Spleen (tissue), 7 donors: ENCODE measurements at regions not wholly inside any gene's neighbourhood (a gene's known extent, or its start where the extent isn't known, plus 50 kb on each side); places are given as distances from the start of the nearest gene placed in this dataset.

Source experiments
- CTCF ChIP-seq, 11 experiments: fragments of 200-600 bp in 7 of 11; fragments of 450-650 bp in 4 of 11; sonication (generic) in 4 of 11; IDR thresholded peaks in 8 of 11; conservative IDR thresholded peaks in 3 of 11; 1 replicate in 7 of 11; 2 replicates in 4 of 11; pipeline versions ENCODE4 v1.4.0 to v1.8.0; 2016 to 2021; ENCODE audit warnings: antibody characterized with exemption in 11 of 11, inconsistent platforms in 4 of 11, mild to moderate bottlenecking in 1 of 11
- POLR2A ChIP-seq, 3 donors: fragments of 450-650 bp; IDR thresholded peaks; one replicate each; pipeline ENCODE4 v1.5.1; 2017; ENCODE audit warnings: antibody characterized with exemption in 3 of 3, mild to moderate bottlenecking in 1 of 3
- donor health status: DM: no; HTN: no; CAD: no; lungs with moderate emphysema.
- donor health status: DM: no; HTN: no; CAD: no.
- donor health status: DM: no; HTN: no; CAD: no.

GRCh38 chr3:82637574-82637973 is 876.1 kb upstream of the GBE1 start:
- TF ChIP-seq CTCF (IDR thresholded peaks at IDR 0.05 in 8 of 11, conservative IDR thresholded peaks at IDR 0.05 in 3 of 11) (no peak), POLR2A (IDR thresholded peaks at IDR 0.05) (no peak)
